22Rv1 (cell line): ENCODE measurements at regions not wholly inside any gene's neighbourhood (a gene's known extent, or its start where the extent isn't known, plus 50 kb on each side); places are given as distances from the start of the nearest gene placed in this dataset.

Source experiments
- CTCF ChIP-seq: fragments of 450-650 bp; IDR thresholded peaks from 2 replicates; pipeline ENCODE4 v1.5.1; 2017; ENCODE audit warnings: mild to moderate bottlenecking
- ZFX ChIP-seq: fragments of 450-650 bp; IDR thresholded peaks from 2 replicates; pipeline ENCODE4 v1.6.1; 2017; ENCODE audit warnings: antibody characterized with exemption, borderline replicate concordance

GRCh38 chr10:29112827-29113615, 175.8 kb upstream of the LYZL1 start:
- TF ChIP-seq CTCF (no peak), ZFX (no peak)
